HG03457 (cell line): ENCODE measurements at regions not wholly inside any gene's neighbourhood (a gene's known extent, or its start where the extent isn't known, plus 50 kb on each side); places are given as distances from the start of the nearest gene placed in this dataset.
"Not testable (repeated sequence)": the region's sequence is repeated elsewhere in the genome, so short reads cannot be mapped to it uniquely, and the experiment has no call there.

ENCODE experiments used
- ATAC-seq: cut with Tn5 transposase; IDR thresholded peaks from one replicate; pipeline ENCODE4 v1.9.1; 2021; ENCODE audit warnings: moderate number of reproducible peaks; ENCODE audit not compliant: unreplicated experiment

GRCh38 chr20:19110285-19110684 lies 102.2 kb upstream of the SLC24A3 start:
- ATAC-seq, result no peak

- no peak for ATAC-seq
Observed at GRCh38 chr20:19110881-19111460, 101.5 kb upstream of the SLC24A3 start.

GRCh38 chr20:19112828-19113227 lies 99.6 kb upstream of the SLC24A3 start:
- ATAC-seq, result no peak

- ATAC-seq, result no peak
Observed at GRCh38 chr20:19113343-19113930, 99.0 kb upstream of the SLC24A3 start.

- ATAC-seq, result no peak
Observed at GRCh38 chr20:19114410-19114809, 98.0 kb upstream of the SLC24A3 start.

- ATAC-seq, result no peak
Observed at GRCh38 chr20:19115581-19115980, 96.9 kb upstream of the SLC24A3 start.

GRCh38 chr20:19120011-19120410 lies 92.4 kb upstream of the SLC24A3 start:
- ATAC-seq, result no peak

- no peak for ATAC-seq
Observed at GRCh38 chr20:19120569-19120968, 91.9 kb upstream of the SLC24A3 start.

GRCh38 chr20:19121463-19121862 lies 91.0 kb upstream of the SLC24A3 start:
- no peak for ATAC-seq

GRCh38 chr20:19121916-19122315 lies 90.5 kb upstream of the SLC24A3 start:
- no peak for ATAC-seq

- no peak for ATAC-seq
Observed at GRCh38 chr20:19122395-19122794, 90.0 kb upstream of the SLC24A3 start.

- no peak for ATAC-seq
Observed at GRCh38 chr20:19125508-19125907, 86.9 kb upstream of the SLC24A3 start.

GRCh38 chr20:19129306-19129705 lies 83.1 kb upstream of the SLC24A3 start:
- ATAC-seq, result no peak

GRCh38 chr20:19129976-19130612 lies 82.3 kb upstream of the SLC24A3 start:
- ATAC-seq, result no peak

GRCh38 chr20:19130613-19130984 lies 81.8 kb upstream of the SLC24A3 start:
- no peak for ATAC-seq

GRCh38 chr20:19137641-19138040 lies 74.8 kb upstream of the SLC24A3 start:
- ATAC-seq, result no peak

GRCh38 chr20:19138758-19139157 lies 73.7 kb upstream of the SLC24A3 start:
- no peak for ATAC-seq

GRCh38 chr20:19139584-19139983 lies 72.9 kb upstream of the SLC24A3 start:
- not testable (repeated sequence) for ATAC-seq

- no peak for ATAC-seq
Observed at GRCh38 chr20:19141998-19142397, 70.4 kb upstream of the SLC24A3 start.

- no peak for ATAC-seq
Observed at GRCh38 chr20:19143890-19144289, 68.6 kb upstream of the SLC24A3 start.

GRCh38 chr20:19161336-19161735 lies 51.1 kb upstream of the SLC24A3 start:
- no peak for ATAC-seq
